OCI-LY3 (cell line): ENCODE measurements at regions not wholly inside any gene's neighbourhood (a gene's known extent, or its start where the extent isn't known, plus 50 kb on each side); places are given as distances from the start of the nearest gene placed in this dataset.

ENCODE experiments used
- H2AFZ ChIP-seq: fragments of 200-600, 300-600 bp; shearing (Covaris generic); 2 replicates; pipeline ENCODE4 v1.6.0; 2014; ENCODE audit warnings: antibody characterized with exemption, low read depth, low read length
- H3K27ac ChIP-seq: fragments of 200-600, 300-600 bp; sonication (generic); 2 replicates; pipeline ENCODE4 v1.5.1; 2014; ENCODE audit warnings: mild to moderate bottlenecking, low read length, moderate library complexity, mixed read lengths
- H3K27me3 ChIP-seq: fragments of 200-600, 300-600 bp; sonication (generic); 2 replicates; pipeline ENCODE4 v1.6.1; 2014; ENCODE audit warnings: low read depth, low read length, mixed read lengths
- H3K36me3 ChIP-seq: fragments of 200-600, 300-600 bp; sonication (generic); replicated peaks from 2 replicates; pipeline ENCODE3; 2014; ENCODE audit warnings: low read depth, low read length, mixed read lengths
- H3K4me1 ChIP-seq: fragments of 300-600, 200-600 bp; sonication (generic); 2 replicates; pipeline ENCODE4 v1.6.1; 2014; ENCODE audit warnings: low read length, mixed read lengths
- H3K4me2 ChIP-seq: fragments of 200-600, 300-600 bp; sonication (generic); 2 replicates; pipeline ENCODE4 v1.6.1; 2014; ENCODE audit warnings: low read length, mixed read lengths
- H3K4me3 ChIP-seq: fragments of 300-600, 200-600 bp; sonication (generic); 2 replicates; pipeline ENCODE4 v1.5.1; 2014; ENCODE audit warnings: antibody characterized with exemption, mild to moderate bottlenecking, low read length, moderate library complexity
- H3K79me2 ChIP-seq: fragments of 300-600, 200-600 bp; shearing (Covaris generic); 2 replicates; pipeline ENCODE4 v1.6.1; 2014; ENCODE audit warnings: mild to moderate bottlenecking, low read length, mixed read lengths
- H3K9ac ChIP-seq: fragments of 300-600, 200-600 bp; shearing (Covaris generic); 2 replicates; pipeline ENCODE4 v1.6.0; 2014; ENCODE audit warnings: mild to moderate bottlenecking, low read length, moderate library complexity
- H3K9me3 ChIP-seq: fragments of 200-600, 300-600 bp; shearing (Covaris generic); 2 replicates; pipeline ENCODE4 v1.6.1; 2014; ENCODE audit warnings: low read length, mixed read lengths; ENCODE audit not compliant: insufficient read depth
- H4K20me1 ChIP-seq: fragments of 200-600, 300-600 bp; sonication (generic); 2 replicates; pipeline ENCODE4 v1.6.1; 2016; ENCODE audit warnings: low read length, mixed read lengths; ENCODE audit not compliant: insufficient read depth
- EZH2phosphoT487 ChIP-seq: fragments of 200-600 bp; shearing (Covaris generic); IDR thresholded peaks from 2 replicates; pipeline ENCODE4 v1.6.1; 2018; ENCODE audit warnings: antibody characterized with exemption, mixed run types, low read depth
- TF ChIP-seq, protein P1 (sequence below): fragments of 200-600, 300-600 bp; sonication (generic); IDR thresholded peaks from 2 replicates; pipeline ENCODE4 v1.5.1; 2014; ENCODE audit warnings: antibody characterized with exemption, low read length, low read depth

DNA sequence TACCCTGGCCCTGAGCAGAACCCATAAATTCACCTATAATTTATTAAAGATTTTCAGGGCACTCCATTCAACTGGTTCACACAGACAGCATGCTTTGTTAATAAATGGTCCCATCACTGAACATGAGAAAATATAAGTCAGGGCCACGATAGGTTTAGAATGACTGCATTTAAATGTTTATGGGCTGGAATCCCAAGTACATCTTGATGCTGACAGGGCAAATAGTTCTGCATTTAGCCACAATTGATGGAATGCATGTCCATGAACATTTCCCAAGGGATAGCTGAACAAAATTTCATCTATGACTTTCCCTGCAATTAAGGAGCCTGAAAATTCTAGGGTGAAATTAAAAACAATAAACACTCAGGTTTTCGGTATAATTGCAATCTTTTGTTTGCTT is 124.5 kb downstream of the CAAP1 start:
- no peaks in the 10 kb centered on the region for H3K27me3 ChIP-seq
- no peaks in the 10 kb centered on the region for H3K4me1 ChIP-seq
- no peaks in the 10 kb centered on the region for H3K36me3 ChIP-seq
- H3K9me3 ChIP-seq, result no peaks in the 10 kb centered on the region
- no peak for TF ChIP-seq EZH2phosphoT487
- TF ChIP-seq, protein P1, sequence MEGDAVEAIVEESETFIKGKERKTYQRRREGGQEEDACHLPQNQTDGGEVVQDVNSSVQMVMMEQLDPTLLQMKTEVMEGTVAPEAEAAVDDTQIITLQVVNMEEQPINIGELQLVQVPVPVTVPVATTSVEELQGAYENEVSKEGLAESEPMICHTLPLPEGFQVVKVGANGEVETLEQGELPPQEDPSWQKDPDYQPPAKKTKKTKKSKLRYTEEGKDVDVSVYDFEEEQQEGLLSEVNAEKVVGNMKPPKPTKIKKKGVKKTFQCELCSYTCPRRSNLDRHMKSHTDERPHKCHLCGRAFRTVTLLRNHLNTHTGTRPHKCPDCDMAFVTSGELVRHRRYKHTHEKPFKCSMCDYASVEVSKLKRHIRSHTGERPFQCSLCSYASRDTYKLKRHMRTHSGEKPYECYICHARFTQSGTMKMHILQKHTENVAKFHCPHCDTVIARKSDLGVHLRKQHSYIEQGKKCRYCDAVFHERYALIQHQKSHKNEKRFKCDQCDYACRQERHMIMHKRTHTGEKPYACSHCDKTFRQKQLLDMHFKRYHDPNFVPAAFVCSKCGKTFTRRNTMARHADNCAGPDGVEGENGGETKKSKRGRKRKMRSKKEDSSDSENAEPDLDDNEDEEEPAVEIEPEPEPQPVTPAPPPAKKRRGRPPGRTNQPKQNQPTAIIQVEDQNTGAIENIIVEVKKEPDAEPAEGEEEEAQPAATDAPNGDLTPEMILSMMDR, result no peak
- H3K4me3 ChIP-seq, result no peak overlapping the region
- H3K4me2 ChIP-seq, result no peak overlapping the region
- no peak overlapping the region for H3K9ac ChIP-seq
- H3K79me2 ChIP-seq, result no peaks in the 10 kb centered on the region
- H4K20me1 ChIP-seq, result no peaks in the 10 kb centered on the region
- H3K27ac ChIP-seq, result no peak overlapping the region
- H2AFZ ChIP-seq, result no peak overlapping the region

DNA sequence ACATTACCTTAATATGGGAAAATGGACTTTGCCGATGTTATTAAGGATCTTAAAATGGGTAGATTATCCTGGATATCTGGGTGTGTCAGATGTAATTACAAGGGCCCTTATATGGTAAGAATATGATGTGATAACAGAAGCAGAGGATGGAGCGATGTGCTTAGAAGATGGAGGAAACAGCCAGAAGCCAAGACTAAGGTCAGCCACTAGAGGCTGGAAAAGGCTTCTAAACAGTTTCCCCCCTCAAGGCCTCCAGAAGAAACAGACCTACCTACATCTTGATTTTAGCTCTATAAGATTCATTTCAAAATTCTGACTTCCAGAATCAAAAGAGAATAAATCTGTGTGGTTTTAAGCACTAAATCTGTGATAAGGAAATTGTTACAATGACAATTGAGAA is 131.9 kb downstream of the CAAP1 start:
- no peaks in the 10 kb centered on the region for H3K4me1 ChIP-seq
- H4K20me1 ChIP-seq, result no peaks in the 10 kb centered on the region
- H3K36me3 ChIP-seq, result no peaks in the 10 kb centered on the region
- H3K9me3 ChIP-seq, result no peaks in the 10 kb centered on the region
- TF ChIP-seq, protein P1, result no peak
- no peak for TF ChIP-seq EZH2phosphoT487
- no peak overlapping the region for H3K4me2 ChIP-seq
- H2AFZ ChIP-seq, result no peak overlapping the region
- no peaks in the 10 kb centered on the region for H3K79me2 ChIP-seq
- H3K9ac ChIP-seq, result no peak overlapping the region
- H3K27ac ChIP-seq, result no peak overlapping the region
- H3K27me3 ChIP-seq, result no peaks in the 10 kb centered on the region
- no peak overlapping the region for H3K4me3 ChIP-seq

GRCh38 chr9:26758655-26759054 is 133.9 kb downstream of the CAAP1 start:
- no peak overlapping the region for H3K4me3 ChIP-seq
- no peak overlapping the region for H3K4me2 ChIP-seq
- no peaks in the 10 kb centered on the region for H3K9me3 ChIP-seq
- no peaks in the 10 kb centered on the region for H3K4me1 ChIP-seq
- no peaks in the 10 kb centered on the region for H3K36me3 ChIP-seq
- no peak overlapping the region for H3K9ac ChIP-seq
- H3K27me3 ChIP-seq, result no peaks in the 10 kb centered on the region
- no peaks in the 10 kb centered on the region for H3K79me2 ChIP-seq
- TF ChIP-seq, protein P1, result no peak
- no peak for TF ChIP-seq EZH2phosphoT487
- no peak overlapping the region for H2AFZ ChIP-seq
- H4K20me1 ChIP-seq, result no peaks in the 10 kb centered on the region
- H3K27ac ChIP-seq, result no peak overlapping the region

DNA sequence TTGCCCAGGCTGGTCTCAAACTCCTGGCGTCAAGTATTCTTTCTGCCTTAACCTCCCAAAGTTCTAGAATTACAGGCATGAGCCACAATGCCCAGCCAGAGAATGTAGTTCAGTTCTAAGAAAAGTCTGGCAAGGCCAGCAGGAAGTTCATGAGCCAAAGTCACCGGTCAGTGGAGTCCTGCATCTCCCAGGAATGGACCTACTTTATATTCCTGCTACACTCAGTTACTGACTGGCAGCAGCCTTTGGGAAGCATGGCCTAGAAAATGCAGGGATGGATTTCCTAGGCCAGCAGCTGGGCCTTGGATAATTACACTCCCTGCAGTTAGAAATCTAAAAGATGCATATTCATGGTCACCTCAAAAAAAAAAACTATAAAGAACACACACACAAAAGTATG is 135.7 kb downstream of the CAAP1 start:
- no peaks in the 10 kb centered on the region for H3K4me1 ChIP-seq
- H3K36me3 ChIP-seq, result no peaks in the 10 kb centered on the region
- no peak overlapping the region for H3K4me2 ChIP-seq
- no peaks in the 10 kb centered on the region for H4K20me1 ChIP-seq
- H3K4me3 ChIP-seq, result no peak overlapping the region
- no peak overlapping the region for H3K9ac ChIP-seq
- TF ChIP-seq, protein P1, result no peak
- TF ChIP-seq EZH2phosphoT487, result no peak
- H3K27ac ChIP-seq, result no peak overlapping the region
- H3K27me3 ChIP-seq, result no peaks in the 10 kb centered on the region
- no peaks in the 10 kb centered on the region for H3K79me2 ChIP-seq
- H3K9me3 ChIP-seq, result no peaks in the 10 kb centered on the region
- no peak overlapping the region for H2AFZ ChIP-seq
